ENCODE measurements at regions not wholly inside any gene's neighbourhood (a gene's known extent, or its start where the extent isn't known, plus 50 kb on each side); places are given as distances from the start of the nearest gene placed in this dataset.

DNA sequence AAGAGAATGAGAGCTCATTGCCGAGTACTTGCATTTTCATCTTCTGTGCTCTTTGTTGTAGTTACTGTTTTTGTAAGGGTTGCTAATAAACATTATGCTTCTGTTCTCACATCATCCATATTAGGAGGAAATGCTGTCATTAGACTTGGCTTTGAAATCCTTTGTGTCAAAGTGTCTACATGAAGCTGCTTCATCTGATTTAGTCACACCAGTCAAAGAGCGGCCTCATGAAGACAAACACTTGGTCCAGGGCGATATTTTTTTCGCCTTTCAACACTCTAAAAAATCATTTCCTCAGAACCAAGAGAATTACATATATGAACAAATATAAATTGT is 105.0 kb downstream of the SPRY2 start:
- no peak for DNase-seq

- peak; percentile 88 for DNase-seq
These were observed 105.6 kb downstream of the SPRY2 start for GRCh38 chr13:80235166-80235966.

DNA sequence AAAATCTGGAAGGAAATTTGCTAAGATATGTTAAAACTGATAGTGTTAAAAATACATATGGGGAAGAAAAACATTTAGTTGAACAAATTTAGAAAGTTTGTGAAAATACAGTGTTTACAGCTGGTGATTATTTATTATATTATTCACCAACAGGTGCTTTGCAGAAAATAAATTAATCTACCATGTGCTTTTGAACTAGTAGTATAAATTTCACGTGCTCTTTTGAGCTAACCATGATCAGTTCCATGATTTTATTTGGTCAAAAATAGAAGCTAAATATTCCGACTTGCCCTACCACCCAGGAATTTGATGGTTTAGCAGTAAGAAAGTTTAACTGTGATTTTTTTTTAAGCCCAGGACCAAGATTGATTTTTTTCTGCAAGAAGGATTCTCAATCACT is 113.3 kb downstream of the SPRY2 start:
- DNase-seq = no peak

GRCh38 chr13:80226645-80227044 is 114.3 kb downstream of the SPRY2 start:
- no peak for DNase-seq

DNA sequence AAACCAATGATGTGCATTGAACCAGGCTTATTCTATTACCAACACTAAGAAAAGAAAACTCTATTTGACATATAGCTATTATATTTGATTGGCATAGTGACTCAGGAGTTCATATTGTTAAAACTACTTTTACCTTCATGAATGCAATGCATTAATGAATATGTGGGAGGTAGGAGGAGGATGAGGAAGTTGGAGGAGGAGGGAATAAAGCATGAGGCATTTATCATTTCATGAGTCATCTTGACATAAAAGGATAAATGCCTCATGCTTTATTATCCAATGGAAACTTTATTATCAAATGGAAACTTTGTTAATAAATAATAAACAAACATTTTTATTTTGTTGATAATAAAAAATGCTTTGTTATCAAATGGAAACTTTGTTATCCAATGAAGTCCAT is 116.5 kb downstream of the SPRY2 start:
- DNase-seq = peak; percentile 84

- DNase-seq = peak; percentile 96
These were observed 123.1 kb downstream of the SPRY2 start for GRCh38 chr13:80217614-80218456.

DNA sequence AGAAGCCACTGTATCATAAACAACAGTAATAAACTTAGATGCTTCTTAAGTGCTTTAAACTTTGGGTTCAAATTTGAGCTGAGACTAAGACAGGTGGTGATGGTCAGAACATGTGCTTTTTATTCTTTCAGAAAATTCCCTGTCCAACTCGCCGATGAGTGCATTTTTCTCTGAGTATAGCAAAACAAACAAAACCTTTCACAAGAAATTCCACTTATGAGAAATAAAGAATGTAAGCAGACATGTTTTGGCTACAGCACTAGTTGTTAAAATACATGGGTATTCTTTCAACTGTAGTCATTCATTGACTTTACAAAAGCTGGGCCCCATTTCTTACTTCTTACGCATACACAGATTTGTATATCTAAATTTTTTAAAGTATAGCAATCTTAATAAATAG is 125.6 kb downstream of the SPRY2 start:
- no peak for DNase-seq

- DNase-seq = no peak
These were observed 126.4 kb downstream of the SPRY2 start for GRCh38 chr13:80214521-80214991.

- no peak for DNase-seq
These were observed 126.9 kb downstream of the SPRY2 start for GRCh38 chr13:80214050-80214449.

- DNase-seq = no peak
These were observed 127.7 kb downstream of the SPRY2 start for GRCh38 chr13:80213201-80213600.

GRCh38 chr13:80211566-80211965 is 129.4 kb downstream of the SPRY2 start:
- DNase-seq = no peak

DNA sequence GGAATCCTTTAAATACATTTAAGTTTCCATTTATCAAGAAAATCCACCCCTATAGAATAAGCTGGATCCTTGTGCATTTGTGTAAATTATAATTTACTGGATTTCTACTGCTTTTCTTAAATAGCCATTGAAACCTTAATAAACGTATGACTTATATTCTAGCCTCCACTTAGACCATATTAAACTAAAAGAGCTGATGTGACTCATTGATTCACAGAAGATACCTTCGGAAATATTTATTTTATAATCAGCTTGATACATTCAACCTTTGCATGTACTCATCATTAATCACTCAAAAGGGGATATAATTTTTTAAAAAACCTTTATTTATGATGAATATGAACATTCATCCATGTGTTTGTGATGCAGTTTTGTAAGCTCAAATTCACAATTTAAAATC is 136.3 kb downstream of the SPRY2 start:
- DNase-seq = no peak

- DNase-seq = no peak
These were observed 137.4 kb downstream of the SPRY2 start for GRCh38 chr13:80203496-80203895.

DNA sequence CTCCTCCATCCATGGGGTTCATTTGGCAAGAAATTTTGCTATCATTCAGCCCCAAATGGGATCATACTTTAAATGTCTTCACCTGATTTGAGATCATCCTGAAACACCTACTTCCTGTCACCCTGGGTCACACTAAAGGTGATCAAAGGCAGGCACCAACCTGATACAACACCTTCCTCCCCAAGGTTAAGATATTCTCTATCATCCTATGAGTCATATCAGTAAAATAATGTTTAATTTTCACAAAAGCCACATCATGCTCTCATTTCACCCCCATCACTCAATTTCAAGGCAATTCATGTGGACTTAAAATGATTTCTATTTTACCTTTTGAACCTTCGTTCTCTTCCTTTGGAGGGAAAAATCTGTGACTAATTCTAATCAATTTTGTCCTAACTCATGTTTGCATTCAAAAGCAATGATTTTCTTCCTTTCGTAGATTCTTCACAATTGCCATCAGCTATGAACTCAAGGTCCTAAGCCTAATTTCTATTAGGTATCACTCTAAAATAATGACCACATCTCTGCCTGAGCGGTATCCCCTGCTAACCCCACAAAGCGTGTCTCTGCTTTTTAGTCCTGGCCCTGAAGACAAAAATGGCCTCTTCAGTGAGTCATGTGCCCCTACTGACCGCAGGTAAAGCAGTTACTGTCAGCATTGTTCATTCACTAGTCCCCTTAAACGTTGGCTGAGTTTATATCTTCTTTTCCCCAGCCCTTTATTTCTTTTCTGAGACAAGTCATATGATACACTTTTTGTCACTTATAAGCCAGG is 139.0 kb downstream of the SPRY2 start:
- no peak for DNase-seq

- DNase-seq = no peak
These were observed 141.2 kb downstream of the SPRY2 start for GRCh38 chr13:80199585-80200292.

- DNase-seq = no peak
These were observed 141.9 kb downstream of the SPRY2 start for GRCh38 chr13:80199067-80199466.

- DNase-seq = no peak
These were observed 144.2 kb downstream of the SPRY2 start for GRCh38 chr13:80196756-80197155.

GRCh38 chr13:80195649-80196048 is 145.3 kb downstream of the SPRY2 start:
- DNase-seq = no peak

DNA sequence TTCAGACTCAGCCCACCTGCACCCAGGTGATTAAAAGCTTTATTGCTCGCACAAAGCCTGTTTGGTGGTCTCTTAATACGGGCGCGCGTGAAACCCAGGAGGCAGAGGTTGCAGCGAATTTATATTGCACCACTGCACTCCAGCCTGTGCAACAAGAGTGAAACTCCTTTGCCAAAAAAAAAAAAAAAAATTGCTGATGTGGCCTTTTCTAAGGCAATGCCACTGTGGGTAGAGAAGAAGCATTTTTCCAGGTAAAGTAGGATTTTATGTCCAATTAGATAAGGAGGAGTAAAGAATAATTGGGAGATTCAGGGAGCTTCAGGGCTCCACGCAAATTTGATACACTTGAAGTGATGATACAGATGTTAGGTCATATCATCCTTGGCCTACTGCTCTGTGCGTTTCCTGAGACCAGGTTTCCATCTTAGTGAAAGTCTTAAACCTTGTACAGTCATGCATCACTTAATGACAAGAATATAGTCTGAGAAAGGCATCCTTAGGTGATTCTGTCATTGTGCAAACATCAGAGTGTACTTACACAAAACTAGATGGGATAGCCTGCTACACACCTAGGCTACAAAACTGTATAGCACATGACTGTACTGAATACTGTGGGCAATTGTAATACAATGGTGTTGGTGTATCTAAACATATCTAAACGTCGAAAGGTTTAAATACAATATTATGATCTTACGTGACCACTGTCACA is 150.9 kb downstream of the SPRY2 start:
- DNase-seq = no peak

GRCh38 chr13:80180740-80181355 is 160.1 kb downstream of the SPRY2 start:
- no peak for DNase-seq

DNA sequence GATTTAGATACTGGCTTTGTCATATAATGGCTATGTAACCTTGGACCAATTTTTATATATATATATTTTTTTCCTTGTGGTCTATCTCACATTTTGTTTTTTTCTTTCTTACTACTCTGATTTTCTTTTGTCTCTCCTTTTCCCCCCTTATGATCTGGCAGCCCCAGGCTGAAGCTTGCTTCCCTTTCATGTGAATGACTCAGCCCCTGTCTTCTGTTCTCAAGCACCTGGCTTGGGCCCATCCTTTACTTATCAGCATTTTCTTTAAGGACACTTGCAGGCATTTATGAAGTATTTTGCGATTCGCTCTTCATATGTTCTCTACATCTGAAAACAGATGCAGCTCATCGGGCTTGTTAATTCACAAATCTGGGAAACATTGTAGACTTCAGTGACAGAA is 163.6 kb downstream of the SPRY2 start:
- DNase-seq = peak; percentile 27

GRCh38 chr13:80173224-80173623 is 167.7 kb downstream of the SPRY2 start:
- no peak for DNase-seq
